HepG2 (cell line): ENCODE measurements at regions not wholly inside any gene's neighbourhood (a gene's known extent, or its start where the extent isn't known, plus 50 kb on each side); places are given as distances from the start of the nearest gene placed in this dataset.

Experiments used
- ATAC-seq: fragments of 200-7000 bp; cut with Tn5 transposase; 3 replicates; pipeline ENCODE4 v1.9.1; 2020; ENCODE audit warnings: mild to moderate bottlenecking, moderate library complexity
- BruUV-seq: library from RNA; stranded (reverse); fragments of 400-500 nt; replicated peaks from 2 replicates; lab custom pipeline; 2021; lab: Mats Ljungman, UMichigan
- CTCF ChIA-PET: fragments of 300-600 bp; formaldehyde crosslinking; extraction: SDS; loops from one replicate; lab custom pipeline; 2021; ENCODE audit warnings: low total read pairs, inconsistent platforms, low intra/inter-chr PET ratio; lab: Yijun Ruan, JAX
- POLR2A ChIA-PET: fragments of 350-600 bp; sonication (Branson Sonifier 250); formaldehyde crosslinking; loops from one replicate; lab custom pipeline; 2020; ENCODE audit warnings: antibody characterized with exemption, inconsistent platforms; lab: Yijun Ruan, JAX
- DNase-seq: peaks from one replicate; pipeline ENCODE4 v3.0.0-alpha.2; 2015; ENCODE audit warnings: low spot score
- FAIRE-seq: peaks from 3 replicates; lab custom pipeline; 2011; peaks lifted over from hg19 to GRCh38; lab: Jason Lieb, UNC
- H2AFZ ChIP-seq: one replicate; pipeline ENCODE4 v1.6.1; 2011; ENCODE audit warnings: low read length, inconsistent platforms
- H3K27ac ChIP-seq: fragments of 300-600 bp; 3 replicates; pipeline ENCODE4 v1.8.0; 2011; ENCODE audit warnings: mixed run types, mild to moderate bottlenecking, mixed read lengths, low read length, inconsistent platforms; ENCODE audit not compliant: insufficient read depth; ENCODE audit errors: extremely low read length
- H3K27me3 ChIP-seq, 2 experiments: fragments of 200-600 bp in 1 of 2; 2 replicates in 1 of 2; 3 replicates in 1 of 2; pipeline versions ENCODE4 v1.6.0 to v1.8.0; 2011; ENCODE audit warnings: low read length in 2 of 2, mild to moderate bottlenecking in 2 of 2, moderate library complexity in 2 of 2, inconsistent platforms in 1 of 2; ENCODE audit not compliant: insufficient read depth in 2 of 2, control insufficient read depth in 1 of 2
- H3K36me3 ChIP-seq, 2 experiments: fragments of 200-600 bp in 1 of 2; replicated peaks in 1 of 2; 2 replicates in 1 of 2; 3 replicates in 1 of 2; pipeline versions ENCODE4 v1.5.1 to v1.8.0; 2011; ENCODE audit warnings: low read length in 2 of 2, inconsistent platforms in 1 of 2; ENCODE audit not compliant: insufficient read depth in 2 of 2, control insufficient read depth in 1 of 2
- H3K4me1 ChIP-seq: 2 replicates; pipeline ENCODE4 v1.5.1; 2012; ENCODE audit warnings: low read length, inconsistent platforms; ENCODE audit not compliant: insufficient read depth
- H3K4me2 ChIP-seq: 2 replicates; pipeline ENCODE4 v1.6.0; 2011; ENCODE audit warnings: low read depth, low read length, inconsistent platforms
- H3K4me3 ChIP-seq, 3 experiments: fragments of 200-600 bp in 1 of 3; sonication (generic), shearing (Covaris generic) in 1 of 3; replicated peaks in 1 of 3; 2 replicates each; pipeline ENCODE4 v1.5.1; 2011 to 2016; ENCODE audit warnings: low read length in 3 of 3, inconsistent platforms in 2 of 3, low read depth in 2 of 3, mild to moderate bottlenecking in 2 of 3, control low read depth in 1 of 3, mixed read lengths in 1 of 3; ENCODE audit not compliant: insufficient read depth in 1 of 3
- H3K79me2 ChIP-seq: one replicate; pipeline ENCODE4 v1.6.1; 2011; ENCODE audit warnings: low read length, inconsistent platforms; ENCODE audit not compliant: insufficient read depth
- H3K9ac ChIP-seq: 2 replicates; pipeline ENCODE4 v1.6.0; 2011; ENCODE audit warnings: mild to moderate bottlenecking, low read depth, low read length, inconsistent platforms; ENCODE audit not compliant: insufficient read depth
- H3K9me3 ChIP-seq: 2 replicates; pipeline ENCODE4 v1.5.1; 2012; ENCODE audit warnings: mild to moderate bottlenecking, low read length
- H4K20me1 ChIP-seq: 2 replicates; pipeline ENCODE4 v1.6.0; 2011; ENCODE audit warnings: inconsistent platforms, mild to moderate bottlenecking, low read length, moderate library complexity; ENCODE audit not compliant: insufficient read depth
- ARNT ChIP-seq: fragments of 450-650 bp; IDR thresholded peaks from 2 replicates; pipeline ENCODE4 v1.6.1; 2017
- ATM ChIP-seq: fragments of 450-650 bp; IDR thresholded peaks from 2 replicates; pipeline ENCODE4 v1.7.1; 2017; ENCODE audit warnings: mild to moderate bottlenecking, borderline replicate concordance
- CTCF ChIP-seq: sonication (generic); formaldehyde crosslinking; IDR thresholded peaks from 2 replicates; pipeline ENCODE4 v1.5.0; 2020; ENCODE audit warnings: mild to moderate bottlenecking, missing genetic modification reagents, moderate library complexity
- EHMT2 ChIP-seq: fragments of 200-600 bp; sonication (generic); IDR thresholded peaks from 2 replicates; pipeline ENCODE4 v1.7.0; 2017; ENCODE audit warnings: antibody characterized with exemption, low read depth, low read length, borderline replicate concordance
- NFKBIZ ChIP-seq: IDR thresholded peaks from 2 replicates; pipeline ENCODE4 v1.6.1; 2018; ENCODE audit warnings: missing genetic modification reagents, missing compliant biosample characterization
- RELA ChIP-seq: sonication (generic); formaldehyde crosslinking; IDR thresholded peaks from 2 replicates; pipeline ENCODE4 v1.4.0; 2020; ENCODE audit warnings: missing genetic modification reagents
- STAT6 ChIP-seq: sonication (generic); formaldehyde crosslinking; IDR thresholded peaks from 2 replicates; pipeline ENCODE4 v1.4.0; 2020; ENCODE audit warnings: missing genetic modification reagents, mild to moderate bottlenecking, borderline replicate concordance
- TBX3 ChIP-seq: fragments of 450-650 bp; IDR thresholded peaks from 2 replicates; pipeline ENCODE4 v1.6.1; 2017; ENCODE audit warnings: antibody characterized with exemption, mild to moderate bottlenecking, inconsistent platforms, borderline replicate concordance
- ZMYM2 ChIP-seq: sonication (generic); formaldehyde crosslinking; IDR thresholded peaks from 2 replicates; pipeline ENCODE4 v1.8.0; 2022; ENCODE audit warnings: mild to moderate bottlenecking, missing genetic modification reagents
- ZNF44 ChIP-seq: sonication (generic); formaldehyde crosslinking; IDR thresholded peaks from 2 replicates; pipeline ENCODE4 v1.5.1; 2020; ENCODE audit warnings: mild to moderate bottlenecking, missing genetic modification reagents
- WGBS: methylation state at CpG from one replicate; pipeline ENCODE4 v1.1.6; 2017; ENCODE audit warnings: low lambda C conversion rate; 5-methylcytosine and 5-hydroxymethylcytosine counted together
- in situ Hi-C: cut with HindIII; loops from 2 replicates; pipeline ENCODE4 v1.10.0; 2017; ENCODE audit warnings: low pct_unique_long_range_greater_than_20kb; ENCODE audit not compliant: extremely low pct_ligation_motif_present
- intact Hi-C: fragments of 100-400 bp; cut with micrococcal nuclease; formaldehyde crosslinking; loops from one replicate; pipeline ENCODE4 v1.10.0; 2022; ENCODE audit not compliant: unreplicated experiment
- TF ChIP-seq, protein P1 (sequence below): sonication (generic); formaldehyde crosslinking; conservative IDR thresholded peaks from 2 replicates; pipeline ENCODE4 v1.8.0; 2022; ENCODE audit warnings: low read depth, missing genetic modification reagents
- TF ChIP-seq, protein P2 (sequence below): sonication (generic); formaldehyde crosslinking; IDR thresholded peaks from 2 replicates; pipeline ENCODE4 v1.4.0; 2020; ENCODE audit warnings: missing genetic modification reagents, borderline replicate concordance

GRCh38 chr5:117461966-117462365 lies 887.3 kb upstream of the SEMA6A start:
- DNase-seq (no peak), FAIRE-seq (no peak), ATAC-seq (no peak)
- H2AFZ ChIP-seq = no peak overlapping the region
- intact Hi-C loops (no loop called here), in situ Hi-C loops (no loop called here)
- TF ChIP-seq CTCF = no peak
- TF ChIP-seq RELA (CRISPR knock-in tag) = no peak
- no peak for TF ChIP-seq TBX3
- no peak for TF ChIP-seq ZMYM2 (CRISPR knock-in tag)
- TF ChIP-seq ARNT = no peak
- TF ChIP-seq, protein P1, sequence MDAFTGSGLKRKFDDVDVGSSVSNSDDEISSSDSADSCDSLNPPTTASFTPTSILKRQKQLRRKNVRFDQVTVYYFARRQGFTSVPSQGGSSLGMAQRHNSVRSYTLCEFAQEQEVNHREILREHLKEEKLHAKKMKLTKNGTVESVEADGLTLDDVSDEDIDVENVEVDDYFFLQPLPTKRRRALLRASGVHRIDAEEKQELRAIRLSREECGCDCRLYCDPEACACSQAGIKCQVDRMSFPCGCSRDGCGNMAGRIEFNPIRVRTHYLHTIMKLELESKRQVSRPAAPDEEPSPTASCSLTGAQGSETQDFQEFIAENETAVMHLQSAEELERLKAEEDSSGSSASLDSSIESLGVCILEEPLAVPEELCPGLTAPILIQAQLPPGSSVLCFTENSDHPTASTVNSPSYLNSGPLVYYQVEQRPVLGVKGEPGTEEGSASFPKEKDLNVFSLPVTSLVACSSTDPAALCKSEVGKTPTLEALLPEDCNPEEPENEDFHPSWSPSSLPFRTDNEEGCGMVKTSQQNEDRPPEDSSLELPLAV (CRISPR knock-in tag) = no peak
- TF ChIP-seq ATM = no peak
- TF ChIP-seq STAT6 = no peak
- TF ChIP-seq, protein P2, sequence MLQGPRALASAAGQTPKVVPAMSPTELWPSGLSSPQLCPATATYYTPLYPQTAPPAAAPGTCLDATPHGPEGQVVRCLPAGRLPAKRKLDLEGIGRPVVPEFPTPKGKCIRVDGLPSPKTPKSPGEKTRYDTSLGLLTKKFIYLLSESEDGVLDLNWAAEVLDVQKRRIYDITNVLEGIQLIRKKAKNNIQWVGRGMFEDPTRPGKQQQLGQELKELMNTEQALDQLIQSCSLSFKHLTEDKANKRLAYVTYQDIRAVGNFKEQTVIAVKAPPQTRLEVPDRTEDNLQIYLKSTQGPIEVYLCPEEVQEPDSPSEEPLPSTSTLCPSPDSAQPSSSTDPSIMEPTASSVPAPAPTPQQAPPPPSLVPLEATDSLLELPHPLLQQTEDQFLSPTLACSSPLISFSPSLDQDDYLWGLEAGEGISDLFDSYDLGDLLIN (CRISPR knock-in tag) = no peak
- TF ChIP-seq ZNF44 (CRISPR knock-in tag) = no peak
- no peak for TF ChIP-seq NFKBIZ (CRISPR knock-in tag)
- TF ChIP-seq EHMT2 = no peak
- TF ChIP-seq, all 625 proteins: peak for 0
- POLR2A ChIA-PET = no interaction called here
- H3K9ac ChIP-seq = no peak overlapping the region
- no peaks in the 10 kb centered on the region for H3K9me3 ChIP-seq
- 5% methylated on average over 2 of the region's 2 CpGs for WGBS
- BruUV-seq = no TSS peak
- H3K36me3 ChIP-seq = no peaks in the 10 kb centered on the region
- no peak overlapping the region for H3K4me3 ChIP-seq
- no peaks in the 10 kb centered on the region for H3K27me3 ChIP-seq
- H3K79me2 ChIP-seq = no peaks in the 10 kb centered on the region
- no peak overlapping the region for H3K4me2 ChIP-seq
- no peaks in the 10 kb centered on the region for H3K4me1 ChIP-seq
- no peaks in the 10 kb centered on the region for H4K20me1 ChIP-seq
- H3K27ac ChIP-seq = no peak overlapping the region
- CTCF ChIA-PET = no interaction called here
